OCI-LY1 (cell line): ENCODE measurements at regions not wholly inside any gene's neighbourhood (a gene's known extent, or its start where the extent isn't known, plus 50 kb on each side); places are given as distances from the start of the nearest gene placed in this dataset.

ENCODE experiments used
- H2AFZ ChIP-seq: fragments of 200-600 bp; sonication (generic), shearing (Covaris generic); 2 replicates; pipeline ENCODE4 v1.6.0; 2014; ENCODE audit warnings: antibody characterized with exemption, mild to moderate bottlenecking, low read length
- H3F3A ChIP-seq: fragments of 200-600 bp; sonication (generic), shearing (Covaris generic); 2 replicates; pipeline ENCODE4 v1.6.0; 2014; ENCODE audit warnings: mild to moderate bottlenecking, antibody characterized with exemption, low read length, moderate library complexity; ENCODE audit not compliant: insufficient read depth
- H3K27ac ChIP-seq: fragments of 200-600 bp; sonication (generic); 2 replicates; pipeline ENCODE4 v1.5.1; 2014; ENCODE audit warnings: low read length, mixed run types, mild to moderate bottlenecking, low read depth; ENCODE audit not compliant: poor library complexity, severe bottlenecking
- H3K27me3 ChIP-seq: fragments of 200-600 bp; sonication (generic); 2 replicates; pipeline ENCODE4 v1.6.0; 2014; ENCODE audit warnings: antibody characterized with exemption, mild to moderate bottlenecking, low read length, moderate library complexity; ENCODE audit not compliant: insufficient read depth
- H3K36me3 ChIP-seq: fragments of 200-600 bp; sonication (generic); 2 replicates; pipeline ENCODE4 v1.6.1; 2014; ENCODE audit warnings: mild to moderate bottlenecking, antibody characterized with exemption, low read length, moderate library complexity, mixed read lengths; ENCODE audit not compliant: insufficient read depth
- H3K4me1 ChIP-seq: fragments of 200-600 bp; sonication (generic); 2 replicates; pipeline ENCODE4 v1.5.1; 2014; ENCODE audit warnings: mild to moderate bottlenecking, low read length, moderate library complexity; ENCODE audit not compliant: insufficient read depth, severe bottlenecking
- H3K4me2 ChIP-seq: fragments of 200-600 bp; sonication (generic), shearing (Covaris generic); 2 replicates; pipeline ENCODE4 v1.6.1; 2014; ENCODE audit warnings: low read length
- H3K4me3 ChIP-seq: fragments of 200-600 bp; sonication (generic); 2 replicates; pipeline ENCODE4 v1.5.1; 2014; ENCODE audit warnings: low read length, low read depth, mild to moderate bottlenecking, mixed read lengths; ENCODE audit not compliant: poor library complexity, severe bottlenecking
- H3K79me2 ChIP-seq: fragments of 200-600 bp; shearing (Covaris generic); 2 replicates; pipeline ENCODE4 v1.6.1; 2016; ENCODE audit warnings: mixed run types, low read length, mixed read lengths; ENCODE audit not compliant: insufficient read depth
- H3K9ac ChIP-seq: fragments of 200-600 bp; sonication (generic), shearing (Covaris generic); 2 replicates; pipeline ENCODE4 v1.6.1; 2014; ENCODE audit warnings: mild to moderate bottlenecking, low read length, mixed read lengths
- H3K9me2 ChIP-seq: fragments of 200-600 bp; sonication (generic), shearing (Covaris generic); 2 replicates; pipeline ENCODE4 v1.6.1; 2014; ENCODE audit warnings: low read depth, mild to moderate bottlenecking, low read length, mixed read lengths
- H3K9me3 ChIP-seq: fragments of 200-600 bp; shearing (Covaris generic); 2 replicates; pipeline ENCODE4 v1.6.1; 2014; ENCODE audit warnings: low read length, mixed read lengths
- H4K20me1 ChIP-seq: fragments of 200-600 bp; sonication (generic), shearing (Covaris generic); 2 replicates; pipeline ENCODE4 v1.6.0; 2016; ENCODE audit warnings: mild to moderate bottlenecking, low read length; ENCODE audit not compliant: insufficient read depth
- CTCF ChIP-seq: fragments of 200-600 bp; sonication (generic), shearing (Covaris generic); IDR thresholded peaks from 2 replicates; pipeline ENCODE4 v1.5.1; 2017; ENCODE audit warnings: mild to moderate bottlenecking, antibody characterized with exemption, low read length, moderate library complexity, mixed read lengths
- EZH2 ChIP-seq: fragments of 200-600 bp; sonication (generic), shearing (Covaris generic); IDR thresholded peaks from 2 replicates; pipeline ENCODE4 v1.8.0; 2017; ENCODE audit warnings: borderline replicate concordance, mixed run types, mild to moderate bottlenecking, antibody characterized with exemption, low read length, moderate library complexity, mixed read lengths

DNA sequence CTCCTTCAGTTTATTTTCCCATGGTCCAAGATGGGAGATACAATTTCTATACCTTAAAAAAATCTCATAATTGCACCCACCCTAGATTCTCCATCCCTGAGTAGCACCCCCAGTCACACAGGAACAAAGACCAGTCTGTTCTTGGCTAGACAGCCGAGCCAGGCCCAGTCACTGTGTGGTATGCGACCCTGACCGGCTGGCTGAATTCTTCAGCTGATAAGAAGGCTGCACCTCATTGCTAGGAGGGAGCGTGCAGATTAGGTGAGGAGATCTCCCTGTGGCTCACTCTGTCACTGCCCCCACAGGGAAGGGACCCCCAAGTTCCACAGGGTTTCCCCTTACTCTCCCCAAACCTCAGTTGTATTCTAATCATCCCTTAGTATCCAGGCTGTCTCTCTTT lies 138.7 kb downstream of the SALL1 start:
- Histone ChIP-seq H3K27me3 (no peaks in the 10 kb centered on the region), H3K9me3 (no peaks in the 10 kb centered on the region), H3K36me3 (no peaks in the 10 kb centered on the region), H2AFZ (no peak overlapping the region), H3K27ac (no peak overlapping the region), H3K9ac (no peak overlapping the region), H3K79me2 (no peaks in the 10 kb centered on the region), H3K9me2 (no peaks in the 10 kb centered on the region), H4K20me1 (no peaks in the 10 kb centered on the region), H3K4me2 (no peak overlapping the region), H3K4me3 (no peak overlapping the region), H3K4me1 (no peaks in the 10 kb centered on the region), H3F3A (no peaks in the 10 kb centered on the region)
- TF ChIP-seq EZH2, result no peak
- no peak for TF ChIP-seq CTCF

DNA sequence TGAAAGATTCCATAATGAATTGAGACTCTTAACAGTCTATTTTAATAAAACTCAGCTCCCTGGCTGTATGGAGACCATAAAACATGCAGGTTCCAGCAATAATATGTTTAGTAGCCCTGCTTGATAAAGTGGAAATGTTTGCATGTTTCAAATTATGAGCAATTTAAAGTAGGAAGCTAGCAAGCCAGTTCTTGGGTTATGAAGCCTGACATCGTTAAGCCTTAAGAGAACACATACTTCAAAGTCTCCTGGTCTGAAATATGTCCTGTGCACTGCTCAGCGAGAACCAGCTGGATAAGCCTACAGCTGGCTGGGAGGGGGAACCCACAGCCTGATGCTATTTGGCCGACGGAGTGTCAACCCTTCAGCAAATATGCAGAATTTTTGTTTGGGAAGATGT lies 140.3 kb downstream of the SALL1 start:
- H3K79me2 ChIP-seq, result no peaks in the 10 kb centered on the region
- H3K27me3 ChIP-seq, result no peaks in the 10 kb centered on the region
- TF ChIP-seq CTCF (no peak), EZH2 (no peak)
- no peak overlapping the region for H3K4me2 ChIP-seq
- H2AFZ ChIP-seq, result no peak overlapping the region
- H3K36me3 ChIP-seq, result no peaks in the 10 kb centered on the region
- no peaks in the 10 kb centered on the region for H3F3A ChIP-seq
- no peaks in the 10 kb centered on the region for H3K9me3 ChIP-seq
- no peak overlapping the region for H3K27ac ChIP-seq
- no peaks in the 10 kb centered on the region for H3K9me2 ChIP-seq
- H3K9ac ChIP-seq, result no peak overlapping the region
- no peaks in the 10 kb centered on the region for H4K20me1 ChIP-seq
- no peak overlapping the region for H3K4me3 ChIP-seq
- H3K4me1 ChIP-seq, result no peaks in the 10 kb centered on the region

DNA sequence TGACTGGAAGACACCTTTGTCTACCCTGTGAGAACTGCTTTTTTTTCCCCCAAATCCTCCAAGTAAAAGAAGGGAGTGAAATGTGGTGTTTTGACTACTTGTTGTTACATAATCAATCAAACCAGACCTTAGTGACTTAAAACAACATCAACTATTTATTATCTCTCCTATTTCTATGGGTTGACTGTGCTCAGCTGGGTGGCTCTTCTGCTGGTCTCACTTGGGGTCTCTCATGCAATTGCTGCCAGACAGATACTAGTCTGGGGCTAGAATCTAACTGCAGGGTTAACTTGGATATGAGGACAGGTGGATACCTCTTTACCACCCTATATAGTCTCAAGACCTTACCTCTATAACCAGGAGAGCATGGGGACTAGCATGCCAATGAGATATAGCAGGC lies 141.3 kb downstream of the SALL1 start:
- Histone ChIP-seq H3K4me3 (no peak overlapping the region), H3K9me3 (no peaks in the 10 kb centered on the region), H3F3A (no peaks in the 10 kb centered on the region), H3K27me3 (no peaks in the 10 kb centered on the region), H3K27ac (no peak overlapping the region), H3K4me1 (no peaks in the 10 kb centered on the region), H3K9me2 (no peaks in the 10 kb centered on the region), H3K9ac (no peak overlapping the region), H3K79me2 (no peaks in the 10 kb centered on the region), H4K20me1 (no peaks in the 10 kb centered on the region), H3K36me3 (no peaks in the 10 kb centered on the region), H3K4me2 (no peak overlapping the region), H2AFZ (no peak overlapping the region)
- TF ChIP-seq EZH2, result no peak

- TF ChIP-seq EZH2 (no peak), CTCF (no peak)
- no peak overlapping the region for H3K4me3 ChIP-seq
- H3K79me2 ChIP-seq, result no peaks in the 10 kb centered on the region
- no peaks in the 10 kb centered on the region for H3K4me1 ChIP-seq
- H3K9me2 ChIP-seq, result no peaks in the 10 kb centered on the region
- no peaks in the 10 kb centered on the region for H4K20me1 ChIP-seq
- H3K27ac ChIP-seq, result no peak overlapping the region
- H2AFZ ChIP-seq, result no peak overlapping the region
- no peaks in the 10 kb centered on the region for H3K27me3 ChIP-seq
- H3K4me2 ChIP-seq, result no peak overlapping the region
- no peak overlapping the region for H3K9ac ChIP-seq
- no peaks in the 10 kb centered on the region for H3K36me3 ChIP-seq
- H3K9me3 ChIP-seq, result no peaks in the 10 kb centered on the region
- H3F3A ChIP-seq, result no peaks in the 10 kb centered on the region
Measured at GRCh38 chr16:51009359-51009758, 141.7 kb downstream of the SALL1 start.
